ENCODE measurements at regions not wholly inside any gene's neighbourhood (a gene's known extent, or its start where the extent isn't known, plus 50 kb on each side); places are given as distances from the start of the nearest gene placed in this dataset.

DNA sequence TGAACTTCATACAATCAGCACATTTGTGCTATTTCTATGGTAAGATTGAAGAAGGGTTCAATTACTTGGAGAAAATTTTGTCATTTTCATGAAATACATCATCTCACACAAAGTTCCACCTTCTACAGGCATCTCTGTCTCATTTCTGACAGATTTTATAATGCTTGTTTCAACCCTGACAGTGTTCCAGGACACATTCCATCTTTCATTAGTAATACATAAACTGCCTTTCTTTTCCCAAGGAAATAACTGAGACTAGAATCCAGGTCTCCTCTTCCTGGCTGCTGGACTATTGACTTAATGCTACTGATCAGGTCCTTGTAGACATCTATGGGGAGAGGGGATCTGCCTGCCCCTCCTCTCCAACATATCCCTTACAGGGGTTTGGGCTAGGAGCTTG lies 70.1 kb upstream of the PLPP4 start:
- DNase-seq: no peak

DNA sequence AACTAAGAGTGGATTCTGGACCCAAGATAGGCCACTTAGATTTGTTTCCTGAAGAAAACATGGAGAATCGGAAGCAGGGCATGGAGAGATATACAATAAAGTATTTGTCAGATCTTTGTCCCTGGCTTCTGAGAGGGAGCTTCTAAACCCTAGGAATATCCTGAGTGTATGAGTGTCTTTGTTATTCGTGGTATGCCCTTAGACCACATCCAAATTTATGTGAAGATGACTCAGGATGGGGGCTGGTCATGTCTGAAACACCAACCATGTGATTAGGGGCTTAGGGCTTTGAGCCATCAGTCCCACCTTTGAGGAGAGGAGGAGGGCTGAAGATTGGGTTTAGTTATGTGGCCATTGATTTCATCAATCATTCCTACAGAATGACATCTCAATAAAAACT lies 69.7 kb upstream of the PLPP4 start:
- no peak for DNase-seq

GRCh38 chr10:120392245-120392644 lies 64.8 kb upstream of the PLPP4 start:
- DNase-seq: no peak

- no peak for DNase-seq
Measured at GRCh38 chr10:120392671-120393079, 64.4 kb upstream of the PLPP4 start.

DNA sequence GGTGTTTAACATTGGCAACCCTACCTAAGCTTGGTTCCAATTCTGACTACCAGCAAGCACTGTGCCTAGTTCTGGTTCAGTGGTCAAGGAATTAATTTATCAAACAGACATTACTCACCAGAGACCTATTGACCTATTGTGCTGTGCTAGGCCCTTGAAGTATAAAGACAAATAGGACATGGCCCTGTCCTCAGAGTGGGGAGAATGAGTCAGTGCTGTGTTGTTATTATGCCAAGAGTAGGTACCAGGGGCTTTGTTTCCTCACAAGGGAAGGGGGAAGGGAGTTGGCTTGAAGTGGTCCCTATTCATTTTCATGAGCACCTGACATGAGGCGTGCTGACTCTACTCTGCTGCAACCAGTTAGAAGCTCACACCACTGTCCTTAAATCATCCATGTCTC lies 62.6 kb upstream of the PLPP4 start:
- DNase-seq: no peak

DNA sequence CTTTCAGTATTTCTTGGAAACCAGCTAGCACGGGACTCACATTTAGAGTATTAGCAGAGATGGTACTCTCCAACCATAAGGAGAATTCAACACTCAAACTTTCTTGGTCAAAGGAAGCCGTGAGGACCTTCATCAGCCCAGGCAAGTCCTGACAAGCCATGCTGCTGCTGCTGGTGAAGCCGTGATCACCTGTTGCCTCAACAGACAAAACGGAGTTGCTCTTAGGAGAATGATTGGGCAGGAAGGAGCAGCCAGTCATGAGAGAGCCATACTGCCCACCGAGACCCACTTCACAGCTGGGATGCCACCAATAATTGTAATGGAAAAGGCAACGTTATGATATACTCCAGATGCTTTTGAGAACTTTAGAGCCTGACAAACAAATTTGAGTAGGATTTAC lies 60.8 kb upstream of the PLPP4 start:
- no peak for DNase-seq

- no peak for DNase-seq
Measured at GRCh38 chr10:120398180-120398579, 58.8 kb upstream of the PLPP4 start.

GRCh38 chr10:120400601-120401000 lies 56.4 kb upstream of the PLPP4 start:
- DNase-seq: no peak

DNA sequence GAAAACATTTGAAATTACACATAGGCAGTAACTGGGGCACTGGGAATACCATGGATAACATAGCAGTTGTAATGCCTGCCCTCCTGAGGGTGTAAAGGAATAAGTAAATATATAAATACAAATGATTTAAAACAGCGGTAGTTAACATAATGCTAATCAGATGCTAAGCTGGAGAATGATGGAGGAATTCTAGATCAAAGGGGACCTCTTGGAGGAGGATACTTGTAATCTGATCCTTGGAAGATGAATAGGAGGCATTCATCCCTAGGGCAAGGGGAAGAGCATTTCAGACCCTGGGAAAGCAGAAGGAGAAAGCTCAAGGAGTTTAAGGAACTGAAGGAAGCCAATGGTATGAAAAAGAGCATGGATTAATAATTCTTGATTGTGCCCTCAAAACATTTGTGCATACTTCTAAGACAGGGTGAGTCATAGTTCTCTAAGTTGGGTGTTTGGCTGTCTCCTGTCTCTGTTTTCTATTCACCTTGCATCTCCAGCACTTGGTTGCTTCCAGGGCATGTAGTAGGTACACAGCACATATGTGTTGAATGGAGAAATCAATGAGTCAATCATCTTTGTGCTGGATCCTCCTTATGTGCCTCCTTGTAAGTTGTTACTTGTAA lies 54.8 kb upstream of the PLPP4 start:
- DNase-seq: no peak

DNA sequence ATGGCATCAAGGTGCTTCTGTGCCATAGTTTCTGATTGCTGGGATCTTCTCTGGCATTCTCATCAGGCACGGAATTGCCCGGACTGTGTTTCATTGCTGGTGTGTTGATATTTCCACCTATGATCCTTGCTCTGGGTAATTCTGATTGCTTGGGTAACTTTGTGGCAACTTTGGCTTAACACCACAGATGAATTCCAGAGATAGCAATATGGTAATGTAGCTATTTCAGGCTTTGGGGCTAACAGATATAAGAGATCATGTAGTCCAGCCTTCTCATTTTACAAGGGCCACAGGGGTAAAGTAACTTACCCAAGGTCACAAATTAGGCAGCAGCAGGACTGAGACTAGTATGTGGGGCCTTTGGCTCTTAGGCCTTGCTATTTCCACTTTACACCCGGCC lies 53.9 kb upstream of the PLPP4 start:
- no peak for DNase-seq

DNA sequence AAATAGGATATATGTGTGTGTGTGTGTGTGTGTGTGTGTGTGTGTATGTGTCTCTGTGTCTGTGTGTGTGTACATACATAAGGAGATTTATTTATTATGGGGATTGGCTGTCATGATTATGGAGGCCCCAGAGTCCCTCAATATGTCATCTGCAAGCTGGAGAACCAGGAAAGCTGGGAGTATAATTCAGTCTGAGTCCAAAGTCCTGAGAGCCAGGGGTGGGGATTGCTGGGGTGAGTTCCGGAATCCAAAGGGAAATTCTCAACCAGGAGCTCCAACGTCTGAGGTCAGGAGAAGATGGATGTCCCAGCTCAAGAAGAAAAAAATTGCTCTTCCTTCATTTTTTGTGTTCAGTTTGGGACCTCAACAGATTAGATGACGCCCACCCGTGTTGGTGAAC lies 50.7 kb upstream of the PLPP4 start:
- no peak for DNase-seq

Data from NCI-H1436 treated with DMSO at 0.1 percent for 48 hours (cell line).